ENCODE measurements at regions not wholly inside any gene's neighbourhood (a gene's known extent, or its start where the extent isn't known, plus 50 kb on each side); places are given as distances from the start of the nearest gene placed in this dataset.

DNA sequence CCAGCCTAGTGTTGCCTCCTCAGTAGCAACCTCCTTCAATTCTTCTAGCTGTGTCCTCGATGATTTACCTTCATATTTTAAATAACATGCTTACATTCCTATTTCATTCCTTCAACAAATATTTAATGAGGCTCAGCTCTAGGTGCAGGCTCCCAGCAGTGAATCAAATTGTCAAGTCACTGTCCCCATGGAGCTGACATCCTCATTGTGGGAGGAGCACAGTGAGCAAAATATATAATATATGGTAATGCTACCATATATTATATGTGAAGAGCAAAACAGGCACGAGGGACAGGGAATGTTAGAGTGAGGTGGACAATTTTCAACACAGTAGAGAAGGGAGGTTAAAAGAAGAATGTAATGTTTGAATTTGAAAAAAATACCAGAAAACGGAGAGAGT lies 869.1 kb downstream of the SLC4A3 start:
- DNase-seq (ENCODE audit: low read depth), result no peak
- no peak overlapping the region for H3K4me3 ChIP-seq (ENCODE audit: low read length)
- TF ChIP-seq, protein P1, sequence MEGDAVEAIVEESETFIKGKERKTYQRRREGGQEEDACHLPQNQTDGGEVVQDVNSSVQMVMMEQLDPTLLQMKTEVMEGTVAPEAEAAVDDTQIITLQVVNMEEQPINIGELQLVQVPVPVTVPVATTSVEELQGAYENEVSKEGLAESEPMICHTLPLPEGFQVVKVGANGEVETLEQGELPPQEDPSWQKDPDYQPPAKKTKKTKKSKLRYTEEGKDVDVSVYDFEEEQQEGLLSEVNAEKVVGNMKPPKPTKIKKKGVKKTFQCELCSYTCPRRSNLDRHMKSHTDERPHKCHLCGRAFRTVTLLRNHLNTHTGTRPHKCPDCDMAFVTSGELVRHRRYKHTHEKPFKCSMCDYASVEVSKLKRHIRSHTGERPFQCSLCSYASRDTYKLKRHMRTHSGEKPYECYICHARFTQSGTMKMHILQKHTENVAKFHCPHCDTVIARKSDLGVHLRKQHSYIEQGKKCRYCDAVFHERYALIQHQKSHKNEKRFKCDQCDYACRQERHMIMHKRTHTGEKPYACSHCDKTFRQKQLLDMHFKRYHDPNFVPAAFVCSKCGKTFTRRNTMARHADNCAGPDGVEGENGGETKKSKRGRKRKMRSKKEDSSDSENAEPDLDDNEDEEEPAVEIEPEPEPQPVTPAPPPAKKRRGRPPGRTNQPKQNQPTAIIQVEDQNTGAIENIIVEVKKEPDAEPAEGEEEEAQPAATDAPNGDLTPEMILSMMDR (conservative IDR thresholded peaks at IDR 0.05; ENCODE audit: low read depth, low read length), result no peak

DNA sequence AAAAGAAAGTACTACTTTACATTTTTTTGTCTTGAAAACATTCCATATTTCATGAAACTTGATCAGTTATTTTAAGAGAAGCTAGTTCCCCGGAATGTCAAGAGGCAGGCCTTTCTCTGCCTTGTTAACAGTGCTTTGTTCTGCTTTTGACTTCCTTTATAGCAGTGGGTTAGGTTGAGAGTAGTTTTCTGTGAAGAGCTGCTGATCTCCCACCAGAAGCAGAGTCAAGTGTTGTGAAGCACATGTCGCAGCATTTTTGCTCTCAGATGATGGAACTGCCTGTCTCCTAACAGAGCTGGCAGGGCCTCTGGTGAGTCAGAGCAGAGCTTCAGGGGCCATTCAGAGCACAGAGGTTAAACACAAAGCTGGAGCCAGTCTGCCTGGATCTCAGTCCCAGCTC lies 871.8 kb downstream of the SLC4A3 start:
- H3K4me3 ChIP-seq (ENCODE audit: low read length), result no peak overlapping the region
- TF ChIP-seq, protein P1 (conservative IDR thresholded peaks at IDR 0.05; ENCODE audit: low read depth, low read length), result no peak
- peak; percentile 55 for DNase-seq (ENCODE audit: low read depth)

DNA sequence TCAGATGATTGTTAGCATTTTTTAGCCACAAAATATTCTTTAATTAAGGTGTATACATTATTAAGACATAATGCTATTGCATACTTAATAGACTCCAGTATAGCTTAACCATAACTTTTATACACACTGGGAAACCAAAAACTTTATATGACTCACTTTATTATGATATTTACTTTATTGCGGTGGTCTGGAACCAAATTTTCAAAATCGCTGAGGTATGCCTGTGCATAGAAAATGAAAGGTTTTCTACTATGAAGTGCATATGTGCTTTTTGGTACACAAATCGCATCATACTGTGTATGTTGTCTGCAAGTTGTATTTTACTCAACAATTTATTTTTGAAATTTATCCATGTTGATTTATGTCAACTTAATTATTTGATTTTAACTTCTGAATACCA lies 875.1 kb downstream of the SLC4A3 start:
- no peak for DNase-seq (ENCODE audit: low read depth)
- H3K4me3 ChIP-seq (ENCODE audit: low read length), result no peak overlapping the region
- TF ChIP-seq, protein P1 (conservative IDR thresholded peaks at IDR 0.05; ENCODE audit: low read depth, low read length), result no peak

DNA sequence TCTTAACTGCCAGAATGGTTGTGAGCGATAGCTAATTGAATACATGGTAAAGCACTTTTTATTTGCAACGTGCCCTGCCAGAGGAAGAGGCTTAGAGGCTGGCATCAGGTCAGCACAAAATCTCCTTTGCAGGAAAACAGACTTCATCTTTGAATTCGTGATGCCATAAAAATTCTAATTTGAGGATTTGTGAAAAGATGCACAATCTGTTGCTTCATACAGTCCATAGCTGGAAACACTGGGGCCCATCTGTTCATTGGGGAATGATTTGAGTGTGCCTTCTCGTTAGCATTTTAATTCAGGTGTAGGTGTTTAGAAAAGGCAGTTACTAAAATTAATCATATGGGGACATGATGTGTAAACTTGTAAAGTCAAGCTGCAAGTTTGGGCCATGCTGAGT lies 876.0 kb downstream of the SLC4A3 start:
- DNase-seq (ENCODE audit: low read depth), result no peak
- TF ChIP-seq, protein P1 (conservative IDR thresholded peaks at IDR 0.05; ENCODE audit: low read depth, low read length), result no peak
- H3K4me3 ChIP-seq (ENCODE audit: low read length), result no peak overlapping the region

DNA sequence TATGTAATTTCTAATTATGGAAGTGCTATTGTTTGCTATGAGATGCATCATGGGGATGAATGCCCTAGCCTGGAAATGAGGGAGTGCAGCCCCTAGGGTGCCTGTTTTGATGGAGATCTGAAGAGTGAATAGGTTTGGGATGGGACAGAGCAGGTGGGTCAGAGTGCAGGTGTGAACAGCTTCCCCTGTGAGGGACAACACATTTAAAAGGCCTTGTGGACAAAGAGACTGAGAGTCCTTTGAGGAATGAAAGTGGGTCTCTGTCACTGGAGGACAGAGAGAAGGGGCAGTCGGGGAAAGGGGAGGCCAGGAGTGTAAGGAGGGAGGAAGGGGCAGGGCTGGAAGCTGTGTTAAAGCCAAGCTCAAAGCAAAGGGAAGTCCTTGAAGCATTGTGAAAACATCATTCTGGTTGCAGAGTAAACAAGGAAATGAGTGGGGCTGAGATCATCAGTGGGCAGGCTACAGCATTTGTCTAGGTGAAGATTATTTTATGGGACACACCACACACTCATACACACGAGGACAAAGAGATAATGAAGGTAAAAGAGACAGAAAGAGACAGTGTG lies 877.6 kb downstream of the SLC4A3 start:
- no peak for DNase-seq (ENCODE audit: low read depth)
- no peak overlapping the region for H3K4me3 ChIP-seq (ENCODE audit: low read length)
- TF ChIP-seq, protein P1 (conservative IDR thresholded peaks at IDR 0.05; ENCODE audit: low read depth, low read length), result no peak

DNA sequence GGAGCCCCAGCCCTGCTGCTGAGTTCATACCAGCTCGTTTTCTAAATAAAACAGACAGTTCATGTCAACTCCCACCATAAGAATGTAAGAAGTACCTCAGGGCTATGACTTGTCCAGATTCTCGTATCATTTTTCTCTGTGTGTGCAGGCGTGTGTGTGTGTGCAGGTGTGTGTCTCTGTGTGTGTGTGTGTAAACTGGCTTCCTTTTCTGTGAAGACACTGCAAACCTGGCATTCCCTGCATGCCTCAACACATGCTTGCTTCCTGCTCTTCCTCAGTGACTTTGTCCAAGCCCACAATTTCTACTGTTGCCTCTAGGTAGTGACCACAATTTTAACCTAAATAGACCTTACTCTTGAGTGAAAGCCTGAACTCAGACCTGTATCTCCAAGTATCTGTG lies 879.0 kb downstream of the SLC4A3 start:
- no peak for DNase-seq (ENCODE audit: low read depth)
- TF ChIP-seq, protein P1 (conservative IDR thresholded peaks at IDR 0.05; ENCODE audit: low read depth, low read length), result no peak
- H3K4me3 ChIP-seq (ENCODE audit: low read length), result no peak overlapping the region

DNA sequence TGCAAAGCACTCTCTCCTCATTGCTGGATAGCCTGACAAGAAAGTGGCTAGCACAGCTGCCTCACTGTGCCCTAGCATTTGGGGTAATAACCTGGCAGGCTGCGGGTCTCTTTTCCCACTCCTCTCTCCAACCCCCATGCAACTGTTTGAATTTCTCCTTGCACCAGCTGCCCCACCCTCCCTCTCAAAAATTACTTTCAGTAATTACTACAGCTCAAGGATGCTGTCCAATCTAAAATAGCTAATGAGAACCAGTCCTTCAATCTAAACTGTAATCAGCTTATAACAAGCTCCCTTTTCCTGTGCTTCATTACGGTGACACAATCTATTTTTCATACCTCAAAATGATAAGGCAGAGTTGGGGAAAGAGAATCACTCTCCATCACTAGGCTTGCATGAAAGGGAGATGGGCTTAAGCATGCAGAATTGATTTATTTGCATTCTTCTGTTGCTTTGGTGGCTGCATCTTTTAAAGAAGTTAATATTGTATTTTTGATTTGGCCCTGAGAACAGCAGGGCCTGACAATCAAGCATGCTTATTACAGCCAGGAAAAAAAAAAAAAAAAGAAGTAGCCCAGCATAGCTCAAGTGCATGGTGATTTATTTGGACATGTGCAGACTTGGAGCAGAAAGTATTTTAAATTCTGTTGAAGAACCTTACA lies 881.8 kb downstream of the SLC4A3 start:
- no peak for DNase-seq (ENCODE audit: low read depth)
- TF ChIP-seq, protein P1 (conservative IDR thresholded peaks at IDR 0.05; ENCODE audit: low read depth, low read length), result no peak
- no peak overlapping the region for H3K4me3 ChIP-seq (ENCODE audit: low read length)
